CD4-positive, alpha-beta T cell treated with Interleukin-6 for 4 hours (primary cell): ENCODE measurements at regions not wholly inside any gene's neighbourhood (a gene's known extent, or its start where the extent isn't known, plus 50 kb on each side); places are given as distances from the start of the nearest gene placed in this dataset.
"Not testable (repeated sequence)": the region's sequence is repeated elsewhere in the genome, so short reads cannot be mapped to it uniquely, and the experiment has no call there.

Experiments
- DNase-seq: peaks from one replicate; pipeline ENCODE4 v3.0.0-alpha.2; 2020; ENCODE audit warnings: mixed read lengths

GRCh38 chr2:150194816-150195215 is 292.7 kb downstream of the RND3 start:
- not testable (repeated sequence) for DNase-seq

- no peak for DNase-seq
Measured at GRCh38 chr2:150192701-150193100, 294.8 kb downstream of the RND3 start.

GRCh38 chr2:150191349-150191748 is 296.1 kb downstream of the RND3 start:
- DNase-seq = no peak

GRCh38 chr2:150190546-150190945 is 296.9 kb downstream of the RND3 start:
- no peak for DNase-seq

- no peak for DNase-seq
Measured at GRCh38 chr2:150188800-150189199, 298.7 kb downstream of the RND3 start.

GRCh38 chr2:150188177-150188576 is 299.3 kb downstream of the RND3 start:
- no peak for DNase-seq

- no peak for DNase-seq
Measured at GRCh38 chr2:150182566-150183235, 304.8 kb downstream of the RND3 start.

GRCh38 chr2:150178591-150178990 is 308.9 kb downstream of the RND3 start:
- DNase-seq = no peak

GRCh38 chr2:150174971-150175421 is 312.5 kb downstream of the RND3 start:
- DNase-seq = no peak

- DNase-seq = no peak
Measured at GRCh38 chr2:150174056-150174805, 313.2 kb downstream of the RND3 start.

GRCh38 chr2:150171065-150171548 is 316.4 kb downstream of the RND3 start:
- peak; percentile 1 for DNase-seq

GRCh38 chr2:150169237-150169629 is 318.2 kb downstream of the RND3 start:
- no peak for DNase-seq

GRCh38 chr2:150168595-150169236 is 318.8 kb downstream of the RND3 start:
- DNase-seq = no peak

- DNase-seq = no peak
Measured at GRCh38 chr2:150167711-150168110, 319.8 kb downstream of the RND3 start.

- no peak for DNase-seq
Measured at GRCh38 chr2:150166313-150167051, 321.0 kb downstream of the RND3 start.

- DNase-seq = no peak
Measured at GRCh38 chr2:150165988-150166312, 321.5 kb downstream of the RND3 start.

GRCh38 chr2:150165442-150165841 is 322.0 kb downstream of the RND3 start:
- DNase-seq = no peak

- no peak for DNase-seq
Measured at GRCh38 chr2:150162241-150162942, 325.1 kb downstream of the RND3 start.

GRCh38 chr2:150160058-150160457 is 327.4 kb downstream of the RND3 start:
- DNase-seq = no peak

- DNase-seq = no peak
Measured at GRCh38 chr2:150159300-150159699, 328.2 kb downstream of the RND3 start.

- DNase-seq = no peak
Measured at GRCh38 chr2:150156876-150157275, 330.6 kb downstream of the RND3 start.

- no peak for DNase-seq
Measured at GRCh38 chr2:150156415-150156814, 331.1 kb downstream of the RND3 start.
